ENCODE measurements at regions not wholly inside any gene's neighbourhood (a gene's known extent, or its start where the extent isn't known, plus 50 kb on each side); places are given as distances from the start of the nearest gene placed in this dataset.
"Not testable (repeated sequence)": the region's sequence is repeated elsewhere in the genome, so short reads cannot be mapped to it uniquely, and the experiment has no call there.

GRCh38 chr14:105914738-105915385, 388.5 kb downstream of the TMEM121 start:
- POLR2A ChIA-PET = no interaction called here
- BruUV-seq (replicated peaks) = no TSS peak

GRCh38 chr14:105915546-105915945, 389.2 kb downstream of the TMEM121 start:
- H3K4me3 ChIP-seq (replicated peaks in 1 of 3; ENCODE audit: insufficient read depth in 1 of 3, low read depth in 1 of 3, low read length in 3 of 3); H3K9ac ChIP-seq (replicated peaks; ENCODE audit: extremely low read depth, insufficient read depth, low read length); H3K4me2 ChIP-seq (ENCODE audit: insufficient read depth, low read length); H3K9me3 ChIP-seq (replicated peaks; ENCODE audit: control insufficient read depth, insufficient read depth, low read length); H2AFZ ChIP-seq (ENCODE audit: low read depth, low read length); H3K27me3 ChIP-seq (ENCODE audit: control insufficient read depth in 2 of 2, insufficient read depth in 2 of 2, low read length in 2 of 2); CTCF ChIA-PET; FAIRE-seq; DNase-seq (ENCODE audit: low read depth, low spot score); H4K20me1 ChIP-seq (replicated peaks; ENCODE audit: control insufficient read depth, extremely low read depth, insufficient read depth, low read length); dilution Hi-C loops (cut with MboI; ENCODE audit: extremely low pct_ligation_motif_present, low sequenced_read_pairs); POLR2A ChIA-PET; H3K79me2 ChIP-seq (ENCODE audit: control insufficient read depth, insufficient read depth, low read length); BruUV-seq (replicated peaks); H3K9me1 ChIP-seq (replicated peaks; ENCODE audit: control insufficient read depth, extremely low read depth, insufficient read depth, low read length); intact Hi-C loops (cut with micrococcal nuclease); H3K27ac ChIP-seq (ENCODE audit: insufficient read depth, low read depth, low read length); H3K36me3 ChIP-seq (ENCODE audit: control insufficient read depth in 2 of 2, extremely low read depth in 1 of 2, insufficient read depth in 2 of 2, low read length in 2 of 2); H3K4me1 ChIP-seq (ENCODE audit: control insufficient read depth, extremely low read depth, insufficient read depth, low read length): not testable (repeated sequence)

More at GRCh38 chr14:105914738-105915385, 388.5 kb downstream of the TMEM121 start:
- H3K9me3 ChIP-seq (replicated peaks; ENCODE audit: control insufficient read depth, insufficient read depth, low read length) = no peaks in the 10 kb centered on the region
- H3K27me3 ChIP-seq (ENCODE audit: control insufficient read depth in 2 of 2, insufficient read depth in 2 of 2, low read length in 2 of 2) = no peaks in the 10 kb centered on the region
- no peak overlapping the region for H3K27ac ChIP-seq (ENCODE audit: insufficient read depth, low read depth, low read length)
- H3K4me3 ChIP-seq (replicated peaks in 1 of 3; ENCODE audit: insufficient read depth in 1 of 3, low read depth in 1 of 3, low read length in 3 of 3) = no peak overlapping the region
- H2AFZ ChIP-seq (ENCODE audit: low read depth, low read length) = no peak overlapping the region
- no peak overlapping the region for H3K9ac ChIP-seq (replicated peaks; ENCODE audit: extremely low read depth, insufficient read depth, low read length)
- H3K79me2 ChIP-seq (ENCODE audit: control insufficient read depth, insufficient read depth, low read length) = no peaks in the 10 kb centered on the region
- CTCF ChIA-PET = no interaction called here
- intact Hi-C loops (cut with micrococcal nuclease) (no loop called here), dilution Hi-C loops (cut with MboI; ENCODE audit: extremely low pct_ligation_motif_present, low sequenced_read_pairs) (no loop called here)
- TF ChIP-seq JUN (IDR thresholded peaks at IDR 0.05; ENCODE audit: borderline replicate concordance, insufficient read depth, insufficient read length, low read depth) = no peak
- TF ChIP-seq GATA2 (IDR thresholded peaks at IDR 0.05; ENCODE audit: insufficient read depth, insufficient read length, low read depth, low read length) = no peak
- TF ChIP-seq MAX (IDR thresholded peaks at IDR 0.05; ENCODE audit: insufficient read depth, insufficient read length) = no peak
- no peak for TF ChIP-seq POLR2AphosphoS5 (IDR thresholded peaks at IDR 0.05; ENCODE audit: insufficient read depth, low read depth, low read length)
- TF ChIP-seq MYC (IDR thresholded peaks at IDR 0.05; ENCODE audit: low read depth, low read length) = no peak
- H3K36me3 ChIP-seq (ENCODE audit: control insufficient read depth in 2 of 2, extremely low read depth in 1 of 2, insufficient read depth in 2 of 2, low read length in 2 of 2) = no peaks in the 10 kb centered on the region
- H3K4me1 ChIP-seq (ENCODE audit: control insufficient read depth, extremely low read depth, insufficient read depth, low read length) = no peaks in the 10 kb centered on the region
- DNase-seq (ENCODE audit: low read depth, low spot score) = no peak
- no peaks in the 10 kb centered on the region for H4K20me1 ChIP-seq (replicated peaks; ENCODE audit: control insufficient read depth, extremely low read depth, insufficient read depth, low read length)
- no peaks in the 10 kb centered on the region for H3K9me1 ChIP-seq (replicated peaks; ENCODE audit: control insufficient read depth, extremely low read depth, insufficient read depth, low read length)
- H3K4me2 ChIP-seq (ENCODE audit: insufficient read depth, low read length) = no peak overlapping the region
- no peak for FAIRE-seq

- CTCF ChIA-PET; H3K79me2 ChIP-seq (ENCODE audit: control insufficient read depth, insufficient read depth, low read length); H3K27ac ChIP-seq (ENCODE audit: insufficient read depth, low read depth, low read length); dilution Hi-C loops (cut with MboI; ENCODE audit: extremely low pct_ligation_motif_present, low sequenced_read_pairs); BruUV-seq (replicated peaks); intact Hi-C loops (cut with micrococcal nuclease); H3K4me3 ChIP-seq (replicated peaks in 1 of 3; ENCODE audit: insufficient read depth in 1 of 3, low read depth in 1 of 3, low read length in 3 of 3); H3K9me1 ChIP-seq (replicated peaks; ENCODE audit: control insufficient read depth, extremely low read depth, insufficient read depth, low read length); H3K9ac ChIP-seq (replicated peaks; ENCODE audit: extremely low read depth, insufficient read depth, low read length); POLR2A ChIA-PET; H3K4me2 ChIP-seq (ENCODE audit: insufficient read depth, low read length); H3K4me1 ChIP-seq (ENCODE audit: control insufficient read depth, extremely low read depth, insufficient read depth, low read length); H4K20me1 ChIP-seq (replicated peaks; ENCODE audit: control insufficient read depth, extremely low read depth, insufficient read depth, low read length); H3K27me3 ChIP-seq (ENCODE audit: control insufficient read depth in 2 of 2, insufficient read depth in 2 of 2, low read length in 2 of 2); H3K36me3 ChIP-seq (ENCODE audit: control insufficient read depth in 2 of 2, extremely low read depth in 1 of 2, insufficient read depth in 2 of 2, low read length in 2 of 2); DNase-seq (ENCODE audit: low read depth, low spot score); H2AFZ ChIP-seq (ENCODE audit: low read depth, low read length); H3K9me3 ChIP-seq (replicated peaks; ENCODE audit: control insufficient read depth, insufficient read depth, low read length); FAIRE-seq: not testable (repeated sequence)
Measured at GRCh38 chr14:105917136-105917932, 391.0 kb downstream of the TMEM121 start.

Measured in endothelial cell of umbilical vein (primary cell).